SK-N-SH (cell line): ENCODE measurements at regions not wholly inside any gene's neighbourhood (a gene's known extent, or its start where the extent isn't known, plus 50 kb on each side); places are given as distances from the start of the nearest gene placed in this dataset.
"Not testable (repeated sequence)": the region's sequence is repeated elsewhere in the genome, so short reads cannot be mapped to it uniquely, and the experiment has no call there.

ENCODE experiments used
- EZH2phosphoT487 ChIP-seq: fragments of 200-600 bp; sonication (generic); IDR thresholded peaks from 2 replicates; pipeline ENCODE4 v1.6.1; 2017; ENCODE audit warnings: low read depth, mixed run types, mild to moderate bottlenecking, antibody characterized with exemption, moderate library complexity, borderline replicate concordance
- FOXJ3 ChIP-seq: sonication (generic); formaldehyde crosslinking; IDR thresholded peaks from 2 replicates; pipeline ENCODE4 v1.5.1; 2020; ENCODE audit warnings: mild to moderate bottlenecking, missing genetic modification reagents
- REST ChIP-seq: IDR thresholded peaks from 2 replicates; pipeline ENCODE4 v1.6.1; 2012; ENCODE audit warnings: mild to moderate bottlenecking, low read depth, low read length, moderate library complexity
- RFX5 ChIP-seq: IDR thresholded peaks from 2 replicates; pipeline ENCODE4 v1.6.1; 2012; ENCODE audit warnings: mild to moderate bottlenecking, improper control_type of control experiment, low read length
- RXRA ChIP-seq: IDR thresholded peaks from 2 replicates; pipeline ENCODE4 v1.4.0; 2012; ENCODE audit warnings: low read depth, mild to moderate bottlenecking, borderline replicate concordance

- not testable (repeated sequence) for TF ChIP-seq FOXJ3 (CRISPR knock-in tag); RXRA; EZH2phosphoT487; REST; RFX5
These were observed 325.4 kb downstream of the SPATA31A1 start for GRCh38 chr9:39680694-39681401.
